Smooth muscle cell (in vitro differentiated cells): ENCODE measurements at regions not wholly inside any gene's neighbourhood (a gene's known extent, or its start where the extent isn't known, plus 50 kb on each side); places are given as distances from the start of the nearest gene placed in this dataset.

Experiments used
- DNase-seq: peaks from one replicate; lab custom pipeline; 2025; ENCODE audit not compliant: unreplicated experiment; lab: John Stamatoyannopoulos, UW
- H2AFZ ChIP-seq: fragments of 200-600 bp; sonication (generic); 2 replicates; pipeline ENCODE4 v1.6.0; 2016; ENCODE audit warnings: antibody characterized with exemption, low read depth, mild to moderate bottlenecking
- H3F3A ChIP-seq: fragments of 200-600 bp; sonication (generic); 2 replicates; pipeline ENCODE4 v1.6.0; 2017; ENCODE audit warnings: antibody characterized with exemption, low read depth
- H3K27ac ChIP-seq: fragments of 200-600 bp; sonication (generic); 2 replicates; pipeline ENCODE4 v1.5.1; 2016; ENCODE audit warnings: low read depth, mild to moderate bottlenecking
- H3K27me3 ChIP-seq: fragments of 200-600 bp; sonication (generic); 2 replicates; pipeline ENCODE4 v1.6.1; 2016; ENCODE audit warnings: low read depth, mild to moderate bottlenecking
- H3K36me3 ChIP-seq: fragments of 200-600 bp; sonication (generic); 2 replicates; pipeline ENCODE4 v1.5.1; 2016; ENCODE audit warnings: low read depth
- H3K4me1 ChIP-seq: fragments of 200-600 bp; sonication (generic); 2 replicates; pipeline ENCODE4 v1.5.1; 2016; ENCODE audit warnings: low read depth
- H3K4me2 ChIP-seq: fragments of 200-600 bp; sonication (generic); 2 replicates; pipeline ENCODE4 v1.6.0; 2016; ENCODE audit warnings: mild to moderate bottlenecking
- H3K4me3 ChIP-seq: fragments of 200-600 bp; sonication (generic); 2 replicates; pipeline ENCODE4 v1.5.1; 2016; ENCODE audit warnings: mild to moderate bottlenecking
- H3K79me2 ChIP-seq: fragments of 200-600 bp; sonication (generic); 2 replicates; pipeline ENCODE4 v1.6.0; 2016; ENCODE audit warnings: low read depth, mild to moderate bottlenecking
- H3K9ac ChIP-seq: fragments of 200-600 bp; sonication (generic); 2 replicates; pipeline ENCODE4 v1.6.0; 2016; ENCODE audit warnings: low read depth
- H3K9me3 ChIP-seq: fragments of 200-600 bp; sonication (generic); replicated peaks from 2 replicates; pipeline ENCODE4 v1.5.1; 2016; ENCODE audit warnings: low read depth
- H4K20me1 ChIP-seq: fragments of 200-600 bp; sonication (generic); 2 replicates; pipeline ENCODE4 v1.6.0; 2016; ENCODE audit warnings: low read depth
- WGBS: methylation state at CpG from one replicate; pipeline ENCODE4 v1.1.7; 2016; ENCODE audit warnings: low lambda C conversion rate; 5-methylcytosine and 5-hydroxymethylcytosine counted together
- TF ChIP-seq, protein P1 (sequence below): fragments of 200-600 bp; sonication (generic); IDR thresholded peaks from 2 replicates; pipeline ENCODE4 v1.5.1; 2017; ENCODE audit warnings: borderline replicate concordance, mild to moderate bottlenecking, antibody characterized with exemption; ENCODE audit not compliant: insufficient read depth, poor library complexity, severe bottlenecking

DNA sequence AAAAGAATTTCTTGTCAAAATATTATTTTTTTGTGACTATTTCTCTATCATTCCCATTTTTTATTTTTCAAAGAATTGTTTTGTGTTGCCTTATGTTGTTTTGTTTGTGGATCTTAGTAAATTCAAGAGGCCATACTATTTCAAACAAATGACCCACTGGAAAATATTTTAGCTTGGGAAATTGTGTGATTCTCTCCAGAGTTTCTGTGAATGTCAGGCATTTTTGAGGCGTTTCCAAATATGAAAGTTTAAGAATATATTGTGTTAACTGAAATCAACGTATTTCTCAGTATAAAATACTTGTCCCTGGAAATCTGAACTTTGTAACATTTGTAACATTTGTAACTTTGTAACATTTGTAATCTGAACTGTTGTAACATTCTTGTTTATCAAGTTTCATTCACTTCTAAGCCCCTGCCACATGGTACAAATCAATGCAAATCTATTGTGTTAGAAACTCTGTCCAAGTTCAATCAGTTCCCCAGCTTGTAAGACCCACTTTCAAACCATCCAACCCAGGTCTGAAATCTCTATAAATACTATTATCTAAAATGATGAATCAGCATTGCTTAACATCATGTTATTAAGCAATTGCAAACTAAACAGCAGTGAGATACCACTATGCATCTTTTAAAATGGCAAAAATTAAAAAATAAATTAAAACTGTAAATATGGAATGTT, 465.4 kb upstream of the GRID2 start:
- Histone ChIP-seq H3K79me2 (no peaks in the 10 kb centered on the region), H3K36me3 (no peaks in the 10 kb centered on the region), H3K9ac (no peak overlapping the region), H3K4me3 (no peak overlapping the region), H3K27me3 (no peaks in the 10 kb centered on the region), H3K4me2 (no peak overlapping the region), H3F3A (no peaks in the 10 kb centered on the region), H4K20me1 (no peaks in the 10 kb centered on the region), H3K9me3 (peaks cover 2% of the 10 kb centered on the region), H3K27ac (peak overlapping the region; percentile 1), H2AFZ (no peak overlapping the region), H3K4me1 (no peaks in the 10 kb centered on the region)
- DNase-seq = no peak
- 89% methylated on average over 2 of the region's 2 CpGs for WGBS
- TF ChIP-seq, protein P1, sequence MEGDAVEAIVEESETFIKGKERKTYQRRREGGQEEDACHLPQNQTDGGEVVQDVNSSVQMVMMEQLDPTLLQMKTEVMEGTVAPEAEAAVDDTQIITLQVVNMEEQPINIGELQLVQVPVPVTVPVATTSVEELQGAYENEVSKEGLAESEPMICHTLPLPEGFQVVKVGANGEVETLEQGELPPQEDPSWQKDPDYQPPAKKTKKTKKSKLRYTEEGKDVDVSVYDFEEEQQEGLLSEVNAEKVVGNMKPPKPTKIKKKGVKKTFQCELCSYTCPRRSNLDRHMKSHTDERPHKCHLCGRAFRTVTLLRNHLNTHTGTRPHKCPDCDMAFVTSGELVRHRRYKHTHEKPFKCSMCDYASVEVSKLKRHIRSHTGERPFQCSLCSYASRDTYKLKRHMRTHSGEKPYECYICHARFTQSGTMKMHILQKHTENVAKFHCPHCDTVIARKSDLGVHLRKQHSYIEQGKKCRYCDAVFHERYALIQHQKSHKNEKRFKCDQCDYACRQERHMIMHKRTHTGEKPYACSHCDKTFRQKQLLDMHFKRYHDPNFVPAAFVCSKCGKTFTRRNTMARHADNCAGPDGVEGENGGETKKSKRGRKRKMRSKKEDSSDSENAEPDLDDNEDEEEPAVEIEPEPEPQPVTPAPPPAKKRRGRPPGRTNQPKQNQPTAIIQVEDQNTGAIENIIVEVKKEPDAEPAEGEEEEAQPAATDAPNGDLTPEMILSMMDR = no peak

DNA sequence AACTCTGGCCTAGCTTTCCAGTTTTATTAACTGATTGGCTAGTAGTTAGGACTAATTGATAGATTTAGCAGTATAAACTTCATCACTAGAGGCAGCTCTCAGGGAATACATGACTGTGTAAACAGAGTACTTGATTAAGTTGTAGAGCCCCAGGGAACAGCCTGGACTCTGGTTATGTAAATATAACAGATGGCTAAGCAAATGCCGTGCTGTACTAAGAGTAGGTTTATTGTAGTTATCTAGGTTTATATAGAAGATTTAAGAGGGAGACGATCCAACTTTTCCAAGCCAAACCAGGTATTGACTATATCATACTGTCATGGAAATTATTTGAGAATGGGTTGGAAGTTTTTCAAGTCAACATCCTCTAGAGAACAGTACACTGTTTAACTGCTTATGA, 463.4 kb upstream of the GRID2 start:
- no peaks in the 10 kb centered on the region for H3K79me2 ChIP-seq
- no peaks in the 10 kb centered on the region for H3K4me1 ChIP-seq
- no peak overlapping the region for H3K9ac ChIP-seq
- H3K4me2 ChIP-seq = no peak overlapping the region
- H3K27me3 ChIP-seq = no peaks in the 10 kb centered on the region
- no peak for DNase-seq
- TF ChIP-seq, protein P1 = no peak
- H3K27ac ChIP-seq = no peak overlapping the region
- H3K4me3 ChIP-seq = no peak overlapping the region
- H2AFZ ChIP-seq = peak overlapping the region; percentile 28
- no peaks in the 10 kb centered on the region for H3F3A ChIP-seq
- H4K20me1 ChIP-seq = no peaks in the 10 kb centered on the region
- H3K9me3 ChIP-seq = no peaks in the 10 kb centered on the region
- WGBS = 27% methylated on average over 2 of the region's 2 CpGs
- H3K36me3 ChIP-seq = no peaks in the 10 kb centered on the region

DNA sequence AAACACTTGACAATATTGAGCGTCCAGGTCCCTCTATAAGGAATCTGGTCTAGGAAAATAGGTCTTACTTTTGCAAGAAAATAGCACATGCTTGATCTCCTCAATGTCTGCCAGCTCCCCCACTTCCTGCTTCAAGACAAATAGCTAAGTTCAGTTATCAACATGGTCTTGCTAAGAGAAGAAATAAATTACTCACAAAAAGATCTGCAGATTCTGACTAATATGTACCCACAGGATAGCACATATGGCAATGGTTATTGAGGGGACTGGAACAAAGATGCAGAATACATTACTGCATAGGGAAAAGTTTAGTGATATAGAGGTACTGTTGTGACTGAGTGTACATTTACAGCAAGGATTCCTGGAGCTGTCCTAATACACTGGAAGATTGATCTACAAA, 457.5 kb upstream of the GRID2 start:
- no peak overlapping the region for H3K9ac ChIP-seq
- no peaks in the 10 kb centered on the region for H3K36me3 ChIP-seq
- no peak overlapping the region for H3K4me3 ChIP-seq
- no peaks in the 10 kb centered on the region for H3K9me3 ChIP-seq
- H3F3A ChIP-seq = no peaks in the 10 kb centered on the region
- DNase-seq = no peak
- WGBS = 93% methylated on average over 1 of the region's 1 CpG
- no peaks in the 10 kb centered on the region for H3K4me1 ChIP-seq
- no peak overlapping the region for H3K27ac ChIP-seq
- H3K27me3 ChIP-seq = no peaks in the 10 kb centered on the region
- H3K79me2 ChIP-seq = no peaks in the 10 kb centered on the region
- TF ChIP-seq, protein P1 = no peak
- no peak overlapping the region for H3K4me2 ChIP-seq
- H4K20me1 ChIP-seq = no peaks in the 10 kb centered on the region
- H2AFZ ChIP-seq = no peak overlapping the region

DNA sequence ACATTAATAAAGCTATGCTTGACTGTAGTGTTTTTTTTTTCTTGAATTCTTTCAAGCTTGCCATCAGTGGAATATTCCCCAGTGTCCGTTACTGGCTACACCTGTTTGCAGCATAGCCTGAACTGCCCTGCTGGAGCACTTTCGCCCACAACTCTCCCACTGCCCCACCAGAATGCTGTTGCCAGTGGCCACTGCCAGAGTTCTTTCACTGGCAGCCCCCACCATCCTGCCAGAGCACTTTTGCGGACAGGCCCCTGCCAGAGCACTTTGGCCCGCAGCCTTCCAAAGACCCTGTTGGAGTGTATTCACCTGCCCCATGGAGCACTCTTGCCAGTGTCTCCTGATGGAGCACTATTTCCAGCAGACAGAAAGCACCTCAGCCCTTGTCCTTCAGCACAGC, 452.3 kb upstream of the GRID2 start:
- H3F3A ChIP-seq = no peaks in the 10 kb centered on the region
- H3K4me3 ChIP-seq = no peak overlapping the region
- no peaks in the 10 kb centered on the region for H3K79me2 ChIP-seq
- no peaks in the 10 kb centered on the region for H4K20me1 ChIP-seq
- WGBS = 94% methylated on average over 4 of the region's 4 CpGs
- TF ChIP-seq, protein P1 = no peak
- no peak overlapping the region for H2AFZ ChIP-seq
- H3K27ac ChIP-seq = no peak overlapping the region
- no peaks in the 10 kb centered on the region for H3K27me3 ChIP-seq
- no peaks in the 10 kb centered on the region for H3K9me3 ChIP-seq
- H3K9ac ChIP-seq = no peak overlapping the region
- no peaks in the 10 kb centered on the region for H3K36me3 ChIP-seq
- no peaks in the 10 kb centered on the region for H3K4me1 ChIP-seq
- no peak overlapping the region for H3K4me2 ChIP-seq
- DNase-seq = no peak
